Chondrocyte (in vitro differentiated cells): ENCODE measurements at regions not wholly inside any gene's neighbourhood (a gene's known extent, or its start where the extent isn't known, plus 50 kb on each side); places are given as distances from the start of the nearest gene placed in this dataset.
A peak's percentile ranks its signal among the peaks of the same experiment; 100 is the strongest.

Source experiments
- DNase-seq: peaks from one replicate; pipeline ENCODE4 v3.0.0; 2021; ENCODE audit warnings: mixed read lengths, low spot score
- H3K27ac Mint-ChIP-seq: one replicate; pipeline ENCODE4 v1.8.0; 2021; ENCODE audit warnings: mild to moderate bottlenecking, moderate library complexity, mixed read lengths; ENCODE audit not compliant: unreplicated experiment
- H3K27me3 Mint-ChIP-seq: 2 replicates; pipeline ENCODE4 v1.8.0; 2021; ENCODE audit warnings: low read depth, mixed read lengths
- H3K36me3 Mint-ChIP-seq: 2 replicates; pipeline ENCODE4 v1.8.0; 2021; ENCODE audit warnings: low read depth, mixed read lengths
- H3K4me1 Mint-ChIP-seq: 2 replicates; pipeline ENCODE4 v1.8.0; 2021; ENCODE audit warnings: low read depth, mild to moderate bottlenecking, mixed read lengths
- H3K4me3 Mint-ChIP-seq: one replicate; pipeline ENCODE4 v1.8.0; 2021; ENCODE audit warnings: mild to moderate bottlenecking, moderate library complexity, mixed read lengths; ENCODE audit not compliant: unreplicated experiment
- H3K9me3 Mint-ChIP-seq: 2 replicates; pipeline ENCODE4 v1.8.0; 2021; ENCODE audit warnings: low read depth, mixed read lengths
- CTCF ChIP-seq: fragments of 200-600 bp; sonication (generic); IDR thresholded peaks from 2 replicates; pipeline ENCODE4 v1.5.0; 2021; ENCODE audit warnings: antibody characterized with exemption, mild to moderate bottlenecking, moderate library complexity

DNA sequence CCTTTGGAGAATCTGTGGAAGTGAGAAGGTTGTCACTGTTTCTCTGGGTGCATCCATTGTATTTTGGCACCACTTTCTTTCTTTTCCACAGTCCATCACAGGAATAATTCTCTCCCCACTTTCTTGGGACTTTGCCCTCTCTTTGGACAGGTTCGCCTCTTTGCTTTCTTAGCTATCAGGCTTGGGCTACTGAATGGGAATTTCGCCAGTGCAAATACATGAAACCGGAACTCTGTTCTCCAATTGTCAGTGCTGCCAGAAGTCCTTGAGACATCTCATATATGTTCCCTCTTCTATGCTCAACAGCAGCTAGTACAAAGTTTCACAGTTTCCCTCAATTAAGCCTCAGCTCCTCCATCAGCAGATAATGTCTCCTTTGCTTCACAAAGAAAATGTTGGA, 76.2 kb downstream of the NABP1 start:
- no peak for DNase-seq
- H3K27ac Mint-ChIP-seq = no peak overlapping the region
- H3K4me3 Mint-ChIP-seq = no peak overlapping the region
- no peak for TF ChIP-seq CTCF
- no peaks in the 10 kb centered on the region for H3K4me1 Mint-ChIP-seq
- H3K36me3 Mint-ChIP-seq = no peaks in the 10 kb centered on the region
- H3K27me3 Mint-ChIP-seq = no peaks in the 10 kb centered on the region
- no peaks in the 10 kb centered on the region for H3K9me3 Mint-ChIP-seq

DNA sequence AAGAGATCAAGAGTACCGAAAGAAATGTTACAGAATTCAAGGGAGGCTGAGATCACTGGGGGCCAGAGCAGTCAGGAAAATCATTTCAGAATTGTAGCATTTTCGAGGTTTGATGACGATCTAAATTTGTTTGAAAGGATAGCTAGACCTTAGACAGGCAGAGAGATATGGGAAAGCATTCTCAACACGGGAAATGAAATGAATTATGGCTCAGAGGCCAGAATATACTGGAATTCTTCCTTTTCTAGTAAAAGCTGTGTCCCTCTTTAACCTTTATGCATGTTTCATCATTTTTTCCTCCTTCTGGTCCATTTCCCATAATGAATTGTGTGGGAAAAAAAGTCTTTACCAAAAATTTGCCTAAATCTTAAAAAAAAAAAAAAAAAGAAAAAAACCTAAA, 78.8 kb downstream of the NABP1 start:
- no peak for DNase-seq
- Mint-ChIP-seq H3K36me3 (peaks cover 1% of the 10 kb centered on the region), H3K9me3 (no peaks in the 10 kb centered on the region)

DNA sequence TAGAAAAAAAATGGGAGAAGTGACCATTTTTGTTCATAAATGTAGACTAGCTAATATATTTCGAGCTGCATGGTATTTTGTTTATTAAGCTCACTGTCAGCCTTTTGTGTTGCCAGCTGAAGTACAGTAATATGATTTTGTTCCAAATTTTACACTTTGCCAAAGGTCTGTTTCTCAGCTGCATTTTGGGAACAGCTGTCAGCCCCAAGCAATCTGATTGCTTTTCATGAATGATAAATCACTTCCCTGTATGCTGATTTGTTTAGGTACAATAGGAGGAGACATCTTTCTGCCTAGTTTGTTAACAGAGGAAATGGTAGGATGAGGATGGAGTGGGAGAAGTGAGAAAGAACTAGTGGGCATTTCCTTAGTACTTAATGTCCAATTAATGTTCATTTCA, 79.3 kb downstream of the NABP1 start:
- Mint-ChIP-seq H3K36me3 (peaks cover 1% of the 10 kb centered on the region), H3K4me3 (no peak overlapping the region), H3K27me3 (no peaks in the 10 kb centered on the region), H3K9me3 (no peaks in the 10 kb centered on the region), H3K27ac (no peak overlapping the region), H3K4me1 (no peaks in the 10 kb centered on the region)
- TF ChIP-seq CTCF = no peak
- no peak for DNase-seq

More for the DNA sequence above, 78.8 kb downstream of the NABP1 start:
- no peak overlapping the region for H3K4me3 Mint-ChIP-seq
- no peaks in the 10 kb centered on the region for H3K27me3 Mint-ChIP-seq
- TF ChIP-seq CTCF = no peak
- H3K27ac Mint-ChIP-seq = no peak overlapping the region
- no peaks in the 10 kb centered on the region for H3K4me1 Mint-ChIP-seq

- TF ChIP-seq CTCF = peak; percentile 72
- Mint-ChIP-seq H3K4me3 (no peak overlapping the region), H3K4me1 (no peaks in the 10 kb centered on the region), H3K9me3 (peaks cover 2% of the 10 kb centered on the region), H3K36me3 (peaks cover 3% of the 10 kb centered on the region), H3K27me3 (no peaks in the 10 kb centered on the region), H3K27ac (no peak overlapping the region)
- DNase-seq = no peak
Measured at GRCh38 chr2:191758518-191759507, 80.9 kb downstream of the NABP1 start.

DNA sequence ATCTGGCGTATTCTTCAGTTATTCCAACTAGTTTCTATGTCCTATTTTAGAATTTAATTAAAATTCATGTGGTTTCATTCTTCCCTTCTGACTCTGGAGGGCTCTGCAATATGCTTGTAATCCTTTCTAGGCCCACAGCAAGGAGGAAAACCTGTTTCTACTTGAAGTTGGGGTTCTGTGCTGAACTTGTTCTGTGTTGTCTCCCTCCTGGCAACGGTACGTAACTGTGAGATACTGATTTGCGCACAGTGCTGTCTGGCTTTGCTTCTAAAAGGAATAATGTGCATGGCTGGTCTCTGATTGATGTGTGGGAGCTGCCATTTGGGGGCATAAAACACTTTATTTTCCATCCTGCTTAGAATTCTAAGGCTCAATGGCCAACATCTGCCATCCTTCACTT, 81.7 kb downstream of the NABP1 start:
- Mint-ChIP-seq H3K9me3 (peaks cover 2% of the 10 kb centered on the region), H3K4me3 (no peak overlapping the region), H3K27ac (no peak overlapping the region), H3K36me3 (peaks cover 3% of the 10 kb centered on the region), H3K27me3 (no peaks in the 10 kb centered on the region), H3K4me1 (no peaks in the 10 kb centered on the region)
- TF ChIP-seq CTCF = no peak
- no peak for DNase-seq
